HEK293 (cell line): ENCODE measurements at regions not wholly inside any gene's neighbourhood (a gene's known extent, or its start where the extent isn't known, plus 50 kb on each side); places are given as distances from the start of the nearest gene placed in this dataset.

ENCODE experiments used
- CTCF ChIP-seq: fragments of 450-650 bp; formaldehyde crosslinking; IDR thresholded peaks from 2 replicates; pipeline ENCODE4 v1.5.1; 2016; ENCODE audit warnings: missing biosample characterization, missing genetic modification characterization
- KLF8 ChIP-seq: fragments of 450-650 bp; formaldehyde crosslinking; IDR thresholded peaks from 2 replicates; pipeline ENCODE4 v1.5.1; 2016; ENCODE audit warnings: missing biosample characterization, missing genetic modification characterization
- RBAK ChIP-seq: fragments of 450-650 bp; formaldehyde crosslinking; IDR thresholded peaks from 2 replicates; pipeline ENCODE4 v1.5.1; 2016; ENCODE audit warnings: missing biosample characterization, missing genetic modification characterization
- ZBTB10 ChIP-seq: fragments of 450-650 bp; formaldehyde crosslinking; IDR thresholded peaks from 2 replicates; pipeline ENCODE4 v1.5.1; 2016; ENCODE audit warnings: missing biosample characterization, missing genetic modification characterization
- ZBTB44 ChIP-seq: fragments of 450-650 bp; IDR thresholded peaks from 2 replicates; pipeline ENCODE4 v1.5.1; 2018; ENCODE audit warnings: missing biosample characterization, mild to moderate bottlenecking, missing genetic modification characterization
- ZNF629 ChIP-seq: fragments of 450-650 bp; formaldehyde crosslinking; IDR thresholded peaks from 2 replicates; pipeline ENCODE4 v1.5.1; 2017; ENCODE audit warnings: missing biosample characterization, missing genetic modification characterization

GRCh38 chr16:65624229-65624628 lies 502.4 kb upstream of the CDH11 start:
- no peak for TF ChIP-seq ZBTB10 (tag by site-specific recombination)
- TF ChIP-seq CTCF = no peak
- TF ChIP-seq KLF8 (tag by site-specific recombination) = no peak
- no peak for TF ChIP-seq ZNF629
- TF ChIP-seq ZBTB44 = no peak
- no peak for TF ChIP-seq RBAK
